Trophoblast cell (in vitro differentiated cells and primary cell): ENCODE measurements at regions not wholly inside any gene's neighbourhood (a gene's known extent, or its start where the extent isn't known, plus 50 kb on each side); places are given as distances from the start of the nearest gene placed in this dataset.

Experiments
- DNase-seq, 2 donors: peaks; one replicate each; pipeline ENCODE4 v3.0.0-alpha.2; 2016
- H2AFZ ChIP-seq: 2 replicates; pipeline ENCODE4 v1.6.1; 2013; ENCODE audit warnings: low read length, moderate library complexity, mild to moderate bottlenecking; ENCODE audit not compliant: insufficient read depth, poor library complexity
- H2AK5ac ChIP-seq: 2 replicates; pipeline ENCODE4 v1.6.1; 2013; ENCODE audit warnings: mild to moderate bottlenecking, low read length
- H2BK120ac ChIP-seq: 2 replicates; pipeline ENCODE4 v1.6.1; 2013; ENCODE audit warnings: low read length, mild to moderate bottlenecking, moderate library complexity; ENCODE audit not compliant: insufficient read depth, poor library complexity
- H2BK12ac ChIP-seq: 2 replicates; pipeline ENCODE4 v1.6.1; 2013; ENCODE audit warnings: mild to moderate bottlenecking, low read length, moderate library complexity
- H2BK5ac ChIP-seq: 2 replicates; pipeline ENCODE4 v1.6.1; 2013; ENCODE audit warnings: low read length, low read depth, moderate library complexity, mild to moderate bottlenecking; ENCODE audit not compliant: poor library complexity
- H3K14ac ChIP-seq: 2 replicates; pipeline ENCODE4 v1.6.1; 2013; ENCODE audit warnings: mild to moderate bottlenecking, low read length
- H3K18ac ChIP-seq: 2 replicates; pipeline ENCODE4 v1.6.1; 2013; ENCODE audit warnings: mild to moderate bottlenecking, low read length
- H3K23ac ChIP-seq: 2 replicates; pipeline ENCODE4 v1.6.1; 2013; ENCODE audit warnings: low read length
- H3K27ac ChIP-seq: 2 replicates; pipeline ENCODE4 v1.5.1; 2013; ENCODE audit warnings: low read depth, mild to moderate bottlenecking, inconsistent platforms, low read length, moderate library complexity
- H3K27me3 ChIP-seq: 2 replicates; pipeline ENCODE4 v1.6.1; 2013; ENCODE audit warnings: inconsistent platforms, mild to moderate bottlenecking, low read length, moderate library complexity; ENCODE audit not compliant: insufficient read depth
- H3K36me3 ChIP-seq, 2 experiments: 1 replicate in 1 of 2; 2 replicates in 1 of 2; pipeline ENCODE4 v1.6.1; 2013; ENCODE audit warnings: low read length in 2 of 2, mild to moderate bottlenecking in 2 of 2, moderate library complexity in 1 of 2; ENCODE audit not compliant: insufficient read depth in 2 of 2, control insufficient read depth in 1 of 2
- H3K4ac ChIP-seq: 2 replicates; pipeline ENCODE4 v1.6.1; 2013; ENCODE audit warnings: low read depth, mild to moderate bottlenecking, low read length, moderate library complexity
- H3K4me1 ChIP-seq, 2 experiments: 1 replicate in 1 of 2; 2 replicates in 1 of 2; pipeline ENCODE4 v1.6.1; 2013; ENCODE audit warnings: low read length in 2 of 2, mild to moderate bottlenecking in 2 of 2, moderate library complexity in 1 of 2; ENCODE audit not compliant: insufficient read depth in 2 of 2, control insufficient read depth in 1 of 2
- H3K4me2 ChIP-seq: 2 replicates; pipeline ENCODE4 v1.6.1; 2013; ENCODE audit warnings: inconsistent platforms, mild to moderate bottlenecking, low read length, moderate library complexity
- H3K4me3 ChIP-seq: 2 replicates; pipeline ENCODE4 v1.5.1; 2013; ENCODE audit warnings: mild to moderate bottlenecking, low read depth, low read length, inconsistent platforms
- H3K79me1 ChIP-seq: one replicate; pipeline ENCODE4 v1.6.1; 2013; ENCODE audit warnings: low read length
- H3K79me2 ChIP-seq: 2 replicates; pipeline ENCODE4 v1.6.1; 2013; ENCODE audit warnings: low read length, mild to moderate bottlenecking; ENCODE audit not compliant: control insufficient read depth, insufficient read depth, poor library complexity
- H3K9ac ChIP-seq: 2 replicates; pipeline ENCODE4 v1.6.1; 2013; ENCODE audit warnings: mild to moderate bottlenecking, low read length
- H3K9me3 ChIP-seq: 2 replicates; pipeline ENCODE4 v1.6.1; 2013; ENCODE audit warnings: low read depth, mild to moderate bottlenecking, control low read depth, inconsistent platforms, low read length; ENCODE audit not compliant: insufficient read depth
- H4K12ac ChIP-seq: 2 replicates; pipeline ENCODE4 v1.6.1; 2013; ENCODE audit warnings: low read depth, mild to moderate bottlenecking, low read length, moderate library complexity
- H4K8ac ChIP-seq: 2 replicates; pipeline ENCODE4 v1.6.1; 2013; ENCODE audit warnings: low read depth, mild to moderate bottlenecking, low read length, moderate library complexity
- H4K91ac ChIP-seq: one replicate; pipeline ENCODE4 v1.6.1; 2013; ENCODE audit warnings: low read depth, mild to moderate bottlenecking, low read length, moderate library complexity
- WGBS: extraction: QIAGEN DNeasy Blood & Tissue Kit; methylation state at CpG from one replicate; pipeline ENCODE4 v1.1.7; 2013; ENCODE audit warnings: missing lambda C conversion rate; ENCODE audit not compliant: insufficient read length, insufficient coverage; ENCODE audit errors: extremely low coverage; 5-methylcytosine and 5-hydroxymethylcytosine counted together

GRCh38 chr1:112110031-112110430 lies 120.6 kb upstream of the KCND3 start:
- Histone ChIP-seq H3K4ac (no peak overlapping the region), H3K4me2 (no peak overlapping the region), H3K27ac (no peak overlapping the region), H3K27me3 (no peaks in the 10 kb centered on the region), H2BK5ac (no peak overlapping the region), H3K79me2 (no peaks in the 10 kb centered on the region), H2BK12ac (no peak overlapping the region), H3K4me1 (no peaks in the 10 kb centered on the region), H2AFZ (no peak overlapping the region), H3K4me3 (no peak overlapping the region), H3K36me3 (no peaks in the 10 kb centered on the region), H3K9me3 (no peaks in the 10 kb centered on the region), H3K23ac (no peak overlapping the region), H4K8ac (no peak overlapping the region), H3K9ac (no peak overlapping the region), H2AK5ac (no peak overlapping the region), H3K18ac (no peak overlapping the region), H3K14ac (no peak overlapping the region), H3K79me1 (no peaks in the 10 kb centered on the region), H4K12ac (no peak overlapping the region), H4K91ac (no peak overlapping the region), H2BK120ac (no peak overlapping the region)
- DNase-seq: no peak
- WGBS: no CpG with 5 or more reads among the region's 3 CpGs

GRCh38 chr1:112111734-112112133 lies 122.3 kb upstream of the KCND3 start:
- Histone ChIP-seq H3K27ac (no peak overlapping the region), H2BK120ac (no peak overlapping the region), H3K27me3 (no peaks in the 10 kb centered on the region), H4K91ac (no peak overlapping the region), H4K8ac (no peak overlapping the region), H4K12ac (no peak overlapping the region), H2AFZ (no peak overlapping the region), H3K23ac (no peak overlapping the region), H3K79me2 (no peaks in the 10 kb centered on the region), H2BK12ac (no peak overlapping the region), H3K14ac (no peak overlapping the region), H3K4me2 (no peak overlapping the region), H2AK5ac (no peak overlapping the region), H3K4me1 (no peaks in the 10 kb centered on the region), H3K4me3 (no peak overlapping the region), H3K4ac (no peak overlapping the region), H3K79me1 (no peaks in the 10 kb centered on the region), H3K18ac (no peak overlapping the region), H3K9me3 (no peaks in the 10 kb centered on the region), H3K36me3 (no peaks in the 10 kb centered on the region), H3K9ac (no peak overlapping the region), H2BK5ac (no peak overlapping the region)
- no CpG with 5 or more reads among the region's 1 CpG for WGBS
- no peak for DNase-seq

- Histone ChIP-seq H3K14ac (no peak overlapping the region), H4K8ac (no peak overlapping the region), H2AFZ (no peak overlapping the region), H3K79me2 (no peaks in the 10 kb centered on the region), H3K4me3 (no peak overlapping the region), H3K79me1 (no peaks in the 10 kb centered on the region), H3K23ac (no peak overlapping the region), H3K4me2 (no peak overlapping the region), H2BK120ac (no peak overlapping the region), H4K12ac (no peak overlapping the region), H2BK5ac (no peak overlapping the region), H4K91ac (no peak overlapping the region), H2BK12ac (no peak overlapping the region), H3K4ac (no peak overlapping the region), H2AK5ac (no peak overlapping the region), H3K9me3 (no peaks in the 10 kb centered on the region), H3K18ac (no peak overlapping the region), H3K9ac (no peak overlapping the region), H3K27ac (no peak overlapping the region), H3K4me1 (no peaks in the 10 kb centered on the region), H3K27me3 (no peaks in the 10 kb centered on the region), H3K36me3 (no peaks in the 10 kb centered on the region)
- no peak for DNase-seq
- no CpG with 5 or more reads among the region's 1 CpG for WGBS
These were observed 125.1 kb upstream of the KCND3 start for GRCh38 chr1:112114540-112114939.

- Histone ChIP-seq H3K9me3 (no peaks in the 10 kb centered on the region), H3K9ac (no peak overlapping the region), H2BK12ac (no peak overlapping the region), H4K8ac (no peak overlapping the region), H3K4me3 (no peak overlapping the region), H3K23ac (no peak overlapping the region), H2AK5ac (no peak overlapping the region), H3K79me2 (no peaks in the 10 kb centered on the region), H3K4me1 (no peaks in the 10 kb centered on the region), H3K14ac (no peak overlapping the region), H2BK5ac (no peak overlapping the region), H3K36me3 (no peaks in the 10 kb centered on the region), H3K27ac (no peak overlapping the region), H3K27me3 (no peaks in the 10 kb centered on the region), H3K4me2 (no peak overlapping the region), H4K91ac (no peak overlapping the region), H2AFZ (no peak overlapping the region), H2BK120ac (no peak overlapping the region), H3K79me1 (no peaks in the 10 kb centered on the region), H3K18ac (no peak overlapping the region), H3K4ac (no peak overlapping the region), H4K12ac (no peak overlapping the region)
- WGBS: no CpG with 5 or more reads among the region's 2 CpGs
- no peak for DNase-seq
These were observed 137.1 kb upstream of the KCND3 start for GRCh38 chr1:112126598-112126997.
